ENCODE measurements at regions not wholly inside any gene's neighbourhood (a gene's known extent, or its start where the extent isn't known, plus 50 kb on each side); places are given as distances from the start of the nearest gene placed in this dataset.

- Histone ChIP-seq H3K27me3 (replicated peaks; ENCODE audit: insufficient read depth, low read depth, low read length, poor library complexity) (no peaks in the 10 kb centered on the region), H3K9me3 (ENCODE audit: low read depth, low read length, poor library complexity, severe bottlenecking) (no peaks in the 10 kb centered on the region), H3K27ac (ENCODE audit: low read depth, low read length, poor library complexity, severe bottlenecking) (no peak overlapping the region), H3K36me3 (ENCODE audit: insufficient read depth, low read length, poor library complexity, severe bottlenecking) (no peaks in the 10 kb centered on the region), H3K4me3 (ENCODE audit: low read depth, low read length, poor library complexity, severe bottlenecking) (no peak overlapping the region), H3K4me1 (ENCODE audit: insufficient read depth, low read length, poor library complexity, severe bottlenecking) (no peaks in the 10 kb centered on the region)
- intact Hi-C loops (cut with micrococcal nuclease; ENCODE audit: unreplicated experiment), result no loop called here
- TF ChIP-seq EZH2 (IDR thresholded peaks at IDR 0.05; ENCODE audit: borderline replicate concordance, low read depth, low read length, poor library complexity, severe bottlenecking), result no peak
- no peak for TF ChIP-seq CTCF (conservative IDR thresholded peaks at IDR 0.05; ENCODE audit: low read depth, low read length)
- BruUV-seq (replicated peaks), result no TSS peak
- ChIA-PET CTCF (no interaction called here), POLR2A (ENCODE audit: low non-redundant PET) (no interaction called here)
- no peak for DNase-seq (ENCODE audit: low spot score)
Measured at GRCh38 chr7:136600475-136600874, 268.0 kb upstream of the CHRM2 start.

GRCh38 chr7:136594739-136595144, 273.7 kb upstream of the CHRM2 start:
- no TSS peak for BruUV-seq (replicated peaks)
- TF ChIP-seq EZH2 (IDR thresholded peaks at IDR 0.05; ENCODE audit: borderline replicate concordance, low read depth, low read length, poor library complexity, severe bottlenecking) (no peak), CTCF (conservative IDR thresholded peaks at IDR 0.05; ENCODE audit: low read depth, low read length) (no peak)
- H3K4me3 ChIP-seq (ENCODE audit: low read depth, low read length, poor library complexity, severe bottlenecking), result no peak overlapping the region
- ChIA-PET CTCF (no interaction called here), POLR2A (ENCODE audit: low non-redundant PET) (no interaction called here)
- H3K9me3 ChIP-seq (ENCODE audit: low read depth, low read length, poor library complexity, severe bottlenecking), result no peaks in the 10 kb centered on the region
- no peak for DNase-seq (ENCODE audit: low spot score)
- intact Hi-C loops (cut with micrococcal nuclease; ENCODE audit: unreplicated experiment), result no loop called here
- no peaks in the 10 kb centered on the region for H3K36me3 ChIP-seq (ENCODE audit: insufficient read depth, low read length, poor library complexity, severe bottlenecking)
- no peaks in the 10 kb centered on the region for H3K4me1 ChIP-seq (ENCODE audit: insufficient read depth, low read length, poor library complexity, severe bottlenecking)
- H3K27me3 ChIP-seq (replicated peaks; ENCODE audit: insufficient read depth, low read depth, low read length, poor library complexity), result no peaks in the 10 kb centered on the region
- no peak overlapping the region for H3K27ac ChIP-seq (ENCODE audit: low read depth, low read length, poor library complexity, severe bottlenecking)

- no peaks in the 10 kb centered on the region for H3K4me1 ChIP-seq (ENCODE audit: insufficient read depth, low read length, poor library complexity, severe bottlenecking)
- TF ChIP-seq EZH2 (IDR thresholded peaks at IDR 0.05; ENCODE audit: borderline replicate concordance, low read depth, low read length, poor library complexity, severe bottlenecking) (no peak), CTCF (conservative IDR thresholded peaks at IDR 0.05; ENCODE audit: low read depth, low read length) (no peak)
- no peaks in the 10 kb centered on the region for H3K36me3 ChIP-seq (ENCODE audit: insufficient read depth, low read length, poor library complexity, severe bottlenecking)
- H3K27ac ChIP-seq (ENCODE audit: low read depth, low read length, poor library complexity, severe bottlenecking), result no peak overlapping the region
- intact Hi-C loops (cut with micrococcal nuclease; ENCODE audit: unreplicated experiment), result no loop called here
- DNase-seq (ENCODE audit: low spot score), result no peak
- BruUV-seq (replicated peaks), result no TSS peak
- no peak overlapping the region for H3K4me3 ChIP-seq (ENCODE audit: low read depth, low read length, poor library complexity, severe bottlenecking)
- ChIA-PET POLR2A (ENCODE audit: low non-redundant PET) (interaction anchor here (0.6 kb wide), 1 partner anchor 842 kb away, joined by 3 read pairs; no protein-coding TSS in a partner anchor), CTCF (no interaction called here)
- H3K27me3 ChIP-seq (replicated peaks; ENCODE audit: insufficient read depth, low read depth, low read length, poor library complexity), result no peaks in the 10 kb centered on the region
- no peaks in the 10 kb centered on the region for H3K9me3 ChIP-seq (ENCODE audit: low read depth, low read length, poor library complexity, severe bottlenecking)
Measured at GRCh38 chr7:136588216-136588615, 280.2 kb upstream of the CHRM2 start.

Measured in A673 (cell line).